A549 (cell line): ENCODE measurements at regions not wholly inside any gene's neighbourhood (a gene's known extent, or its start where the extent isn't known, plus 50 kb on each side); places are given as distances from the start of the nearest gene placed in this dataset.

Experiments
- ATAC-seq, 2 experiments: fragments of 200-7000 bp in 1 of 2; fragments of >200 bp in 1 of 2; cut with Nextera tagmentation in 1 of 2; cut with Tn5 transposase in 1 of 2; 3 replicates each; pipeline versions ENCODE4 v1.8.0 to v1.9.1; 2018 to 2020; ENCODE audit warnings: mild to moderate bottlenecking in 1 of 2, moderate library complexity in 1 of 2
- CTCF ChIA-PET: fragments of 300-600 bp; sonication (Branson Sonifier 250); formaldehyde crosslinking; extraction: SDS; loops from one replicate; lab custom pipeline; 2021; ENCODE audit warnings: antibody characterized with exemption, inconsistent platforms; lab: Yijun Ruan, JAX
- POLR2A ChIA-PET: fragments of 350-600 bp; formaldehyde crosslinking; extraction: SDS; loops from one replicate; lab custom pipeline; 2021; ENCODE audit warnings: antibody characterized with exemption, inconsistent platforms; lab: Yijun Ruan, JAX
- DNase-seq, 2 experiments: peaks; one replicate each; pipeline versions ENCODE4 v3.0.0 to v3.0.0-alpha.2; 2011 to 2016; ENCODE audit warnings: low read depth in 1 of 2, low spot score in 1 of 2
- FAIRE-seq: peaks from 2 replicates; lab custom pipeline; 2011; peaks lifted over from hg19 to GRCh38; lab: Jason Lieb, UNC
- H3K27ac ChIP-seq, 2 experiments: fragments of >200 bp; sonication (Bioruptor Twin); formaldehyde crosslinking; 3 replicates each; pipeline ENCODE4 v1.5.1; 2016 to 2017
- H3K4me1 ChIP-seq: fragments of >200 bp; sonication (Bioruptor Twin); formaldehyde crosslinking; 3 replicates; pipeline ENCODE4 v1.6.1; 2016
- H3K4me2 ChIP-seq: fragments of >200 bp; sonication (Bioruptor Twin); formaldehyde crosslinking; 3 replicates; pipeline ENCODE4 v1.6.1; 2016
- H3K4me3 ChIP-seq: fragments of >200 bp; sonication (Bioruptor Twin); formaldehyde crosslinking; 3 replicates; pipeline ENCODE4 v1.5.1; 2016
- H3K9me3 ChIP-seq: fragments of >200 bp; sonication (Bioruptor Twin); formaldehyde crosslinking; 3 replicates; pipeline ENCODE4 v1.6.1; 2016
- ATOH8 ChIP-seq: fragments of 250-450 bp; sonication (Bioruptor Pico); IDR thresholded peaks from 2 replicates; pipeline ENCODE4 v1.5.0; 2020; ENCODE audit warnings: low read depth, mild to moderate bottlenecking, moderate library complexity
- BHLHE40 ChIP-seq: IDR thresholded peaks from 2 replicates; pipeline ENCODE4 v1.6.1; 2012; ENCODE audit warnings: low read depth, low read length, inconsistent platforms
- CBX8 ChIP-seq: fragments of 200-600 bp; sonication (generic); IDR thresholded peaks from 2 replicates; pipeline ENCODE4 v1.6.1; 2016
- CHD2 ChIP-seq: fragments of 150-350 bp; IDR thresholded peaks from 2 replicates; pipeline ENCODE4 v1.6.1; 2014; ENCODE audit warnings: low read length; ENCODE audit not compliant: partially characterized antibody
- CHD4 ChIP-seq: fragments of 200-600 bp; sonication (generic); IDR thresholded peaks from 2 replicates; pipeline ENCODE4 v1.6.1; 2016; ENCODE audit warnings: antibody characterized with exemption, mild to moderate bottlenecking, borderline replicate concordance
- EHF ChIP-seq: fragments of 250-450 bp; sonication (Bioruptor Pico); IDR thresholded peaks from 2 replicates; pipeline ENCODE4 v1.5.0; 2020; ENCODE audit warnings: mild to moderate bottlenecking
- EHMT2 ChIP-seq: fragments of 200-600 bp; sonication (generic); IDR thresholded peaks from 2 replicates; pipeline ENCODE4 v1.6.1; 2016; ENCODE audit warnings: antibody characterized with exemption, low read depth, mild to moderate bottlenecking, moderate library complexity
- ESRRA ChIP-seq: fragments of 150-350 bp; IDR thresholded peaks from 2 replicates; pipeline ENCODE4 v1.6.1; 2014; ENCODE audit warnings: mild to moderate bottlenecking, low read length, borderline replicate concordance
- FOSB ChIP-seq: fragments of 250-450 bp; sonication (Bioruptor Pico); IDR thresholded peaks from 2 replicates; pipeline ENCODE4 v1.5.0; 2020; ENCODE audit warnings: mild to moderate bottlenecking, moderate library complexity
- FOXS1 ChIP-seq: fragments of 250-450 bp; sonication (Bioruptor Pico); IDR thresholded peaks from 2 replicates; pipeline ENCODE4 v1.5.0; 2020; ENCODE audit warnings: mild to moderate bottlenecking, moderate library complexity
- HEYL ChIP-seq: fragments of 250-450 bp; sonication (Bioruptor Pico); IDR thresholded peaks from 2 replicates; pipeline ENCODE4 v1.8.0; 2021; ENCODE audit warnings: mild to moderate bottlenecking, moderate library complexity
- HOXB5 ChIP-seq: fragments of 250-450 bp; sonication (Bioruptor Pico); IDR thresholded peaks from 2 replicates; pipeline ENCODE4 v1.5.0; 2020; ENCODE audit warnings: mild to moderate bottlenecking, moderate library complexity
- JUNB ChIP-seq: fragments of >200 bp; sonication (Bioruptor Twin); formaldehyde crosslinking; IDR thresholded peaks from 2 replicates; pipeline ENCODE4 v1.6.1; 2016
- KDM1A ChIP-seq: fragments of 200-600 bp; sonication (generic); IDR thresholded peaks from 2 replicates; pipeline ENCODE4 v1.6.1; 2016; ENCODE audit warnings: low read depth, mild to moderate bottlenecking
- MAFK ChIP-seq: fragments of 450-650 bp; IDR thresholded peaks from 2 replicates; pipeline ENCODE4 v1.6.1; 2014; ENCODE audit not compliant: partially characterized antibody
- MAZ ChIP-seq: fragments of 150-350 bp; IDR thresholded peaks from 2 replicates; pipeline ENCODE4 v1.6.1; 2014; ENCODE audit warnings: antibody characterized with exemption, low read depth, low read length, borderline replicate concordance
- MYC ChIP-seq: IDR thresholded peaks from 2 replicates; pipeline ENCODE4 v1.6.1; 2012; ENCODE audit warnings: mild to moderate bottlenecking, inconsistent platforms, low read length, improper control_type of control experiment, borderline replicate concordance
- RAD21 ChIP-seq, 2 experiments: fragments of >200 bp in 1 of 2; sonication (Bioruptor Twin) in 1 of 2; formaldehyde crosslinking in 1 of 2; IDR thresholded peaks in 1 of 2; conservative IDR thresholded peaks in 1 of 2; 2 replicates in 1 of 2; 3 replicates in 1 of 2; pipeline ENCODE4 v1.6.1; 2012 to 2018; ENCODE audit warnings: inconsistent platforms in 1 of 2
- RCOR1 ChIP-seq: fragments of 150-350 bp; IDR thresholded peaks from 2 replicates; pipeline ENCODE4 v1.6.1; 2014; ENCODE audit warnings: antibody characterized with exemption, low read length, low read depth
- REST ChIP-seq: fragments of 200-600 bp; sonication (generic); IDR thresholded peaks from 2 replicates; pipeline ENCODE4 v1.6.1; 2016; ENCODE audit warnings: antibody characterized with exemption, mild to moderate bottlenecking, moderate library complexity
- RFX5 ChIP-seq: fragments of 450-650 bp; IDR thresholded peaks from 2 replicates; pipeline ENCODE4 v1.7.1; 2014; ENCODE audit warnings: antibody characterized with exemption, mild to moderate bottlenecking, moderate library complexity
- RNF2 ChIP-seq: fragments of 200-600 bp; sonication (generic); IDR thresholded peaks from 2 replicates; pipeline ENCODE4 v1.6.1; 2016; ENCODE audit warnings: low read depth, mild to moderate bottlenecking, antibody characterized with exemption, moderate library complexity, borderline replicate concordance
- SMC3 ChIP-seq: fragments of >200 bp; sonication (Bioruptor Twin); formaldehyde crosslinking; IDR thresholded peaks from 3 replicates; pipeline ENCODE4 v1.6.1; 2018; ENCODE audit warnings: inconsistent platforms
- ZNF302 ChIP-seq: fragments of 250-450 bp; sonication (Bioruptor Pico); IDR thresholded peaks from 2 replicates; pipeline ENCODE4 v1.9.0; 2021; ENCODE audit warnings: inconsistent platforms, mild to moderate bottlenecking, moderate library complexity
- ZSCAN20 ChIP-seq: fragments of 250-450 bp; sonication (Bioruptor Pico); IDR thresholded peaks from 2 replicates; pipeline ENCODE4 v1.8.0; 2022; ENCODE audit warnings: mild to moderate bottlenecking, moderate library complexity
- WGBS: methylation state at CpG from one replicate; pipeline ENCODE4 v1.1.6; 2017; ENCODE audit errors: missing lambda C conversion rate; 5-methylcytosine and 5-hydroxymethylcytosine counted together

- no peak for TF ChIP-seq HOXB5 (CRISPR knock-in tag)
- TF ChIP-seq, all 56 proteins: peak for 0
These were observed 631.8 kb downstream of the CETN3 start (continued) for GRCh38 chr5:89777758-89778157.

- ATAC-seq (no peak), DNase-seq (no peak), FAIRE-seq (no peak)
- Histone ChIP-seq H3K4me1 (no peaks in the 10 kb centered on the region), H3K4me3 (no peak overlapping the region), H3K27ac (no peak overlapping the region), H3K4me2 (no peak overlapping the region), H3K9me3 (0 out of 3 replicates have a peak, but pooled peaks cover 2% of the 10 kb centered on the region)
- CTCF ChIA-PET: no interaction called here
- TF ChIP-seq SMC3: no peak
- no peak for TF ChIP-seq KDM1A
- TF ChIP-seq BHLHE40: no peak
- TF ChIP-seq FOXS1: no peak
- no peak for TF ChIP-seq EHF (CRISPR knock-in tag)
- no peak for TF ChIP-seq RAD21 (conservative IDR thresholded peaks at IDR 0.05 in 1 of 2, IDR thresholded peaks at IDR 0.05 in 1 of 2)
- TF ChIP-seq RFX5: no peak
- no peak for TF ChIP-seq RNF2
- TF ChIP-seq MAZ: no peak
- no peak for TF ChIP-seq HOXB5 (CRISPR knock-in tag)
- TF ChIP-seq ATOH8 (CRISPR knock-in tag): no peak
- no peak for TF ChIP-seq FOSB
- no peak for TF ChIP-seq HEYL (CRISPR knock-in tag)
- TF ChIP-seq EHMT2: no peak
- TF ChIP-seq RCOR1: no peak
- no peak for TF ChIP-seq REST
- TF ChIP-seq CHD4: no peak
- WGBS: 5% methylated on average over 2 of the region's 2 CpGs
- POLR2A ChIA-PET: no interaction called here
These were observed 639.6 kb downstream of the CETN3 start for GRCh38 chr5:89769975-89770374.

- H3K9me3 ChIP-seq: no peaks in the 10 kb centered on the region
- no peaks in the 10 kb centered on the region for H3K4me1 ChIP-seq
- DNase-seq (no peak), ATAC-seq (no peak), FAIRE-seq (no peak)
- 2% methylated on average over 1 of the region's 1 CpG for WGBS
- POLR2A ChIA-PET: no interaction called here
- no peak overlapping the region for H3K4me3 ChIP-seq
- no peak overlapping the region for H3K4me2 ChIP-seq
- TF ChIP-seq ESRRA (no peak), RNF2 (no peak), MAFK (no peak), ZNF302 (CRISPR knock-in tag) (no peak), MAZ (no peak), CBX8 (no peak), ZSCAN20 (CRISPR knock-in tag) (no peak), JUNB (no peak), ATOH8 (CRISPR knock-in tag) (no peak), REST (no peak), CHD2 (no peak), RAD21 (conservative IDR thresholded peaks at IDR 0.05 in 1 of 2, IDR thresholded peaks at IDR 0.05 in 1 of 2) (no peak), MYC (no peak)
- CTCF ChIA-PET: no interaction called here
- H3K27ac ChIP-seq: no peak overlapping the region
These were observed 649.8 kb downstream of the CETN3 start for GRCh38 chr5:89759802-89760201.
